NCI-H2227 (cell line): ENCODE measurements at regions not wholly inside any gene's neighbourhood (a gene's known extent, or its start where the extent isn't known, plus 50 kb on each side); places are given as distances from the start of the nearest gene placed in this dataset.

Source experiments
- DNase-seq: peaks from one replicate; lab custom pipeline; 2025; ENCODE audit not compliant: unreplicated experiment; lab: John Stamatoyannopoulos, UW

- DNase-seq: no peak
These were observed 103.4 kb upstream of the RPS23 start for GRCh38 chr5:82381591-82381990.

- DNase-seq: no peak
These were observed 98.2 kb upstream of the RPS23 start for GRCh38 chr5:82376307-82376706.

GRCh38 chr5:82375488-82376244, 97.5 kb upstream of the RPS23 start:
- DNase-seq: no peak

- no peak for DNase-seq
These were observed 96.5 kb upstream of the RPS23 start for GRCh38 chr5:82374637-82375036.

GRCh38 chr5:82367930-82368329, 89.8 kb upstream of the RPS23 start:
- no peak for DNase-seq

- DNase-seq: no peak
These were observed 87.6 kb upstream of the RPS23 start for GRCh38 chr5:82365744-82366228.

- DNase-seq: no peak
These were observed 86.9 kb upstream of the RPS23 start for GRCh38 chr5:82365026-82365425.

GRCh38 chr5:82364497-82364896, 86.3 kb upstream of the RPS23 start:
- peak; percentile 34 for DNase-seq

- no peak for DNase-seq
These were observed 85.4 kb upstream of the RPS23 start for GRCh38 chr5:82363524-82363923.

- no peak for DNase-seq
These were observed 84.5 kb upstream of the RPS23 start for GRCh38 chr5:82362636-82363035.

- DNase-seq: no peak
These were observed 81.9 kb upstream of the RPS23 start for GRCh38 chr5:82360022-82360421.

GRCh38 chr5:82359272-82359671, 81.1 kb upstream of the RPS23 start:
- no peak for DNase-seq

GRCh38 chr5:82358457-82358856, 80.3 kb upstream of the RPS23 start:
- DNase-seq: no peak

- no peak for DNase-seq
These were observed 78.9 kb upstream of the RPS23 start for GRCh38 chr5:82356808-82357671.

- DNase-seq: no peak
These were observed 77.9 kb upstream of the RPS23 start for GRCh38 chr5:82356021-82356420.

- no peak for DNase-seq
These were observed 77.3 kb upstream of the RPS23 start for GRCh38 chr5:82355496-82355895.

GRCh38 chr5:82355053-82355452, 76.9 kb upstream of the RPS23 start:
- DNase-seq: no peak

- no peak for DNase-seq
These were observed 76.4 kb upstream of the RPS23 start for GRCh38 chr5:82354543-82354942.

GRCh38 chr5:82353522-82353921, 75.4 kb upstream of the RPS23 start:
- DNase-seq: no peak

GRCh38 chr5:82352146-82352791, 74.1 kb upstream of the RPS23 start:
- DNase-seq: no peak

GRCh38 chr5:82351754-82352145, 73.6 kb upstream of the RPS23 start:
- peak; percentile 62 for DNase-seq

- no peak for DNase-seq
These were observed 73.1 kb upstream of the RPS23 start for GRCh38 chr5:82351297-82351696.
